ENCODE measurements at regions not wholly inside any gene's neighbourhood (a gene's known extent, or its start where the extent isn't known, plus 50 kb on each side); places are given as distances from the start of the nearest gene placed in this dataset.

GRCh38 chr10:78770167-78771090 is 298.3 kb upstream of the ZMIZ1 start:
- no peak for DNase-seq

DNA sequence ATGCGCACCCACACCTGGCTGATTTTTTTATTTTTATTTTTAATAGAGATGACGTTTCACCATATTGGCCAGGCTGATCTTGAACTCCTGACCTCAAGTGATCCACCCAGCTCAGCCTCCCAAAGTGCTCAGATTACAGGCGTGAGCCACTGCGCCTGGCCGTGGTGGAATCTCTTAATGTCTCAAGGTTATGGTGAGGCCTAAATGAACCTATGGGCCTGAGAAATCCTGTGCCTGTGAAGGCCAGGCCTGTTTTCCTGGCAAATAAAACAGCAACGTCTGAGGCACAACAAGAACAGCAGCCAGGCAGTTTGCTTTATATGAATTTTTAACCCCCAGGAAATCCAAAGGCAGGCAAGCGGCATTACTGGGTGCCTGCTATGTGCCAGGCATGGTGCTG is 297.5 kb upstream of the ZMIZ1 start:
- no peak for DNase-seq

DNA sequence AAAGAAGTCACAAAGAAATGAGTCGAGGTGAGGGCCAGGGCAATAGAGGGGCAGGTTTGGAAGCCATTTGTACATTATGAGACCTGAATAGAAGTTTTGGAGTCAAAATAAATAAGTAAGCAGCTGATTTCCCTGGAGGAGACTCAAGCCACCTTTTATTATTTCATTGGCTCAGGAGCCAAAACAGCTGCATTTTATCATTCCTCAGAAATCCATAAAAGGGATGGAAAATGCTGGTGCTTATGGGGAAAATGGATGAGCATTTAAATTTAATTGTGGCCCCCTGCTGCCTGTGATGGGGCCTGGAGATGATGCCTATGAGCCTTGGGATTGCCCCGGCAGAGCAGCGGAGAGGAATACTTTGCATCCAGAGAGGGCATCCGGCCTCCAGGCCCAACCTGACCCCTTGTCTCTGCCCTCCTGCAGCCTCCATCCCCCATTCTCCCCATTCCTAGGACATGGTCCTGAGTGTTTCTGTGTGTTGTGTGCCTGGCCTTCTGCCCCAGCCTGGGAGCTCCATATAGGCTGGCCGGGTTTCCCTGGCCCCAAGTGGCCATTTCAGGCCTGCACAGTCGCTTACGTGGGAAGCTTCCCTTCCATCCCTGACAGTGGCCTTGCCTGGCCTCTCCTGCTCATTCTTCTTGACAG is 296.8 kb upstream of the ZMIZ1 start:
- DNase-seq: no peak

- DNase-seq: no peak
These were observed 296.3 kb upstream of the ZMIZ1 start for GRCh38 chr10:78772486-78772885.

DNA sequence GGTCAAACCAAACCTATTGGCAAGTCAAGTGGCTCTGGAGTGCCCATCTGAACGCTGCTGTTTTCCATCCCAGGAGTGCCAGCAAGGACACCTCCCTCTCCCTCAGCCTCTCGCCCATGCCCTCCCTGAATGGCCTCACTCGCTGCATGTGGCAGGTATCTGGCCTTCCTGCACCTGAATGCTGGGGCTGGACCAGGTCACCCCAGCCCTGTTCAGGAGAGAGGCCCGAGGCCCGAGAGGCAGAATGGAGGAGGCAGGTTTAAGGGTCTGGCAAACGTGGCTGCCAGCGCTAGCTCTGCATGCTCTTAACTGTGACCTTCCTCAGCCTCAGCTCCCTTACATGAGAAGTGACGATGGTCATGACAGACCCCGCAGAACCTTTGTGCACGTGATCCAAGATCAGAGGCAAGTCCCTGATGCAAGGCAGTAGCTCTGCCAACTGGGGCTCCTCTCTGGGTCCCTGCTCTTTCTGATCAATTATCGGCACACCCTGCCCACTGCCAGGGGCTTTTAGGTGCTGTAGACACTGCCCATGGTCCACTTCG is 295.7 kb upstream of the ZMIZ1 start:
- DNase-seq: no peak

GRCh38 chr10:78774614-78774998 is 294.2 kb upstream of the ZMIZ1 start:
- no peak for DNase-seq

GRCh38 chr10:78774999-78775711 is 293.6 kb upstream of the ZMIZ1 start:
- no peak for DNase-seq

- DNase-seq: no peak
These were observed 292.9 kb upstream of the ZMIZ1 start for GRCh38 chr10:78775891-78776290.

DNA sequence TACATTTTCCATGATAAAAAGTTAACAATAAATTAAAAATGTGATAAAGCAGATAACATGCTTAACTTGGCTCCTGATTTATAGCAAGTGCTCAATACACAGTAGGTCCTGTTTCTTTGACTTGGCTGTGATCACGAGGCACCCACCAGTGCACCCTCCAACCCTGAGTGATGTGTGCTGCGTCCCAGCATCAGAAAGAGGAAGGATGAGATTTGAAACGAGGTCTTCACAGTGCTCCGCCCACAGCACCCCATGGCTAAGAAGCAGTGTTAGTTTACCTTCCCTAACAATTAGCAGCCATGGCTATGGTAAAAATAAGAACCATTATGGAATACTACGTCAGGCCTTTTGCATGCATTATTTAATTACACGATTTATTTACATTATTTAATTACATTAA is 292.0 kb upstream of the ZMIZ1 start:
- peak; percentile 46 for DNase-seq

- DNase-seq: no peak
These were observed 291.3 kb upstream of the ZMIZ1 start for GRCh38 chr10:78777466-78777865.

GRCh38 chr10:78777867-78778266 is 290.9 kb upstream of the ZMIZ1 start:
- DNase-seq: no peak

DNA sequence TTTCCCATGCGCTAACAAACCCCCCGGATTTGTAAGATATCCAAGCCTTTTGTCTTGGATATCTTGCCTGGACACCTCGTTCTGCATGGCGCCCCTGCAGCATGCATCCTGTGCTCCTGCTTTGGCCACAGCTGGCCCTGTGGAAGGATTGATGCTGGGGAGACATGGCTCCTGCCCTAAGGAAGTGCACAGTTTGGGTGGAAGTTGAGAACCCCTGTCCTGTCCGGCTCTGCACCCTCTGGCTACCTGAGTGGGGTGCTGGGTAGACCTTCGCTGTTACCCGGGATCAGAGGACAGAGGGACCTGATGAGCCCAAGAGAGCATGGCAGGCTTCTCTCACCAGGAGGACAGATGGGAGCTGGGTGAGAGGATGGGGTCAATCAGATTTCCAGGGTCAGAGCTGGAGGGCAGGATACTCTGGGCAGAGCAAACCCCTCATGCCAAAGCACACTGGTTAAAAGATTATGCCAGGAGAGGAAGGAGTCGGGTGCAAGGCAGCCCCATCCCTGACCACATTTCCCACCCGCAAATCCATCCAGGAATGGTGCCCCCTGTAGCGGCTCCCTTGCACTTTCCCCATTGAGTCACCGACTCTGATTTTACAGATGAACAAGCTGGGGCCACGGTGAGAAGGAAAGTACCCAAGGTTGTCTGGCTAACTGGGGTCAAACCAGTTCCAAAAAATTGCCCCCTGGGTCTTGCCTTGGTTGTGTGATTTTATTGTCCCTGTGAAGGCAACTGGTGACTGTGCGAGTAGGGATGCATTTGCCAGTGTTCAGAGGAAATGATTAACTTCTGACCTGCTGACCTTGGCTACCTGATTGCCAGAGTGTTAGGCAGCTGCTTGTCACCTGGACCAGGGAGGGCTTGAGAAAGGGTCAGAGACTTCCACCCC is 290.1 kb upstream of the ZMIZ1 start:
- DNase-seq: no peak

DNA sequence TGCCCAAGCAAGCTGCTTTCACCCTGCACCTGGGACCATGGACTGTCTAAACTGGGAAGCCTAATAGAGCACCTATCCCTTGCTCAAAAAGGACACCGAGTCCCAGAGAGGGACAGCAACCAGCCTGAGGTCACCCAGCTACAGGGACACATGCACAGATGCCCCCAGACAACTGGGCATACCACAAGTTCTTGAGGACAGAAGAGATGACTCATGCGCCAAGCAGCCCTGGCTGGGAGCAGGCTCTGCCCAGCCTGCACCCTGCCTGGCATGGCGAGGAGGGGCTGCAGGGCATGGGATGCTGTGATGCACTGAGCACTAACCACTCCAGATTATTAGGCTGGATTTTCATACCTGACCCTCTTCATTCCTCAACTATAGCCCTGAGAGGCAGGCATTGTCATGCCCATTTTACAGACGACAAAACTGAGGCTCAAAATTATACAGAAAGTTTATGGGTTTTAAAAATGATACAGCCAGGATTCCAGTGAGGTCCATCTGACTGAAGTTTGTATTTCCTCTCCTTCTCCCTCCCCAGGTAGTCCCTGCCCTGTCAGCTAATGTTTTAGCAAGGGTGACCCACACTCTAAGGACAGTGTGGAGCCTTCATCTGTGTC is 289.3 kb upstream of the ZMIZ1 start:
- DNase-seq: no peak

- no peak for DNase-seq
These were observed 288.2 kb upstream of the ZMIZ1 start for GRCh38 chr10:78780551-78780961.

GRCh38 chr10:78781251-78781913 is 287.4 kb upstream of the ZMIZ1 start:
- no peak for DNase-seq

GRCh38 chr10:78781991-78782390 is 286.8 kb upstream of the ZMIZ1 start:
- DNase-seq: no peak

DNA sequence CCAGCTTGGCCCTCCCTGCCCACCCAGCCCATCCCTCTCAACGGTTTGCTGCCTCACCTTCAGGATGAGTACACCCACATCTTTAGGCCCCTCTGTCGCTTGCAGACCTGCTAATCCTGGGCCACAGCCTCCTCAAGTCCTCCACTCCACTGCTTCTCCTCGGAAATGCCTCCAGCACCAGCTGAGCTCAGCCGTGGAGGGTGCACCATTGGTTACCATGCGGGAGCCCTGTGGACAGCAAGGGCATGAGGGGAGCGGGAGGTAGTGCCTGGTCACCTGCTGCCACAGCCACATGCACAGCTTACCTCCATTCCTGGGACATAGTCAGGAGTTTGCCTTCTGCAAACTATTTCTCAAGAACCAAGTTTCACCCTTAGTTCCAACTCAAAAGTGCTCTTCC is 286.3 kb upstream of the ZMIZ1 start:
- no peak for DNase-seq

DNA sequence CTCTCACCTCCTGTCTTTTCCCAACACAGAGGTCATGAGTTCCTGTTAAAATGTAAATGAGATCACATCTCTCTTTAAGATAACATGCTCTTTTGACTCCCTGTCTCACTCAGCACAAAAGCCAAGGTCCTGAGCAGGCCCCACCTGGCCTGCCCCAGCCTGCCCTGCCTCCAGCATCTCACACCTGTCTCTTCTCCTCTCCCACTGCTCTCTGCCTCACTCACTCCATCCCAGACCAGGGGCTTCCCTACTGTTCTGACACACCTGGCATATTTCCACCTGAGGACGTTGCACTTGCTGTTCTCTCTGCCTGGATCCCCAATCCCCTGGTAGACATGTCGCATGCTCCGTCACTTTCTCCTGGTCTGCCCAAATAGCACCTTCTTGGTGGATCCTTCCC is 285.0 kb upstream of the ZMIZ1 start:
- no peak for DNase-seq

- no peak for DNase-seq
These were observed 284.2 kb upstream of the ZMIZ1 start for GRCh38 chr10:78784546-78784945.

GRCh38 chr10:78785066-78785465 is 283.7 kb upstream of the ZMIZ1 start:
- no peak for DNase-seq

DNA sequence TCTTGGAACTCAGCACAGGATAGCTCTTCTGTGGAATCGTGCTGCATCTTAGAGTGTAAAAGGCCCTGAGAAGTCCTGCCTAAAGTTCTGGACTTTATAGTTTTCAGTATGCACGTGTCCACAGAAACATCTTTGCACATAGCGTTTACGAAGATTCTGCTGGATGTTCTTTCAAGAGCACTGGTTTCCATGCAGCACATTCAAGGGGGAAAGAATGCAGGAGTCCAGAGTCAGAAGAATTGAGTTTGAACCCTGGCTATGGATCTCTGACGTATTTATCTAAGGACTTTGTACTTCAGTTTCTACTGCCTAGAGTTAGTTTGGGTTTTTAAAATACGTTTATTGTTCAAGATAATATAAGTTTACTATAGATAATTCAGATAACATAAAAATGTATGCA is 282.8 kb upstream of the ZMIZ1 start:
- DNase-seq: no peak

All from suppressor macrophage treated with lipopolysaccharide for 4 hours (primary cell).